Liver (tissue), 8 donors: ENCODE measurements at regions not wholly inside any gene's neighbourhood (a gene's known extent, or its start where the extent isn't known, plus 50 kb on each side); places are given as distances from the start of the nearest gene placed in this dataset.

Experiments
- DNase-seq: peaks from one replicate; pipeline ENCODE4 v3.0.0-alpha.2; 2017; ENCODE audit warnings: low spot score
- H3K27ac ChIP-seq, 2 donors: one replicate each; pipeline ENCODE4 v1.7.0; 2013; ENCODE audit warnings: inconsistent platforms in 2 of 2, low read length in 2 of 2, control low read depth in 1 of 2, low read depth in 1 of 2, mild to moderate bottlenecking in 1 of 2
- H3K27me3 ChIP-seq, 4 donors: one replicate each; pipeline versions ENCODE4 v1.6.1 to v1.7.0; 2013; ENCODE audit warnings: low read length in 3 of 4, inconsistent platforms in 1 of 4, mild to moderate bottlenecking in 1 of 4, moderate library complexity in 1 of 4; ENCODE audit not compliant: control insufficient read depth in 4 of 4, insufficient read depth in 4 of 4
- H3K36me3 ChIP-seq, 4 donors: one replicate each; pipeline versions ENCODE4 v1.6.1 to v1.7.0; 2013; ENCODE audit warnings: low read length in 3 of 4, mild to moderate bottlenecking in 3 of 4, low read depth in 1 of 4, moderate library complexity in 1 of 4; ENCODE audit not compliant: control insufficient read depth in 4 of 4, insufficient read depth in 3 of 4
- H3K4me1 ChIP-seq, 4 donors: one replicate each; pipeline versions ENCODE4 v1.6.1 to v1.7.0; 2013; ENCODE audit warnings: low read length in 3 of 4, mild to moderate bottlenecking in 3 of 4, moderate library complexity in 1 of 4; ENCODE audit not compliant: control insufficient read depth in 4 of 4, insufficient read depth in 4 of 4
- H3K4me3 ChIP-seq, 3 donors: one replicate each; pipeline versions ENCODE4 v1.6.1 to v1.7.0; 2013; ENCODE audit warnings: low read length in 3 of 3, control low read depth in 1 of 3, low read depth in 1 of 3, mild to moderate bottlenecking in 1 of 3
- H3K9ac ChIP-seq, 2 donors: one replicate each; pipeline ENCODE4 v1.7.0; 2013; ENCODE audit warnings: low read length in 2 of 2, mild to moderate bottlenecking in 2 of 2, moderate library complexity in 2 of 2, control low read depth in 1 of 2, low read depth in 1 of 2
- H3K9me3 ChIP-seq, 4 donors: one replicate each; pipeline versions ENCODE4 v1.6.1 to v1.7.0; 2013; ENCODE audit warnings: low read length in 3 of 4; ENCODE audit not compliant: control insufficient read depth in 4 of 4
- ATF3 ChIP-seq: IDR thresholded peaks from 2 replicates; pipeline ENCODE4 v1.6.1; 2016; ENCODE audit warnings: antibody characterized with exemption
- CTCF ChIP-seq: fragments of 150-350 bp; IDR thresholded peaks from 2 replicates; pipeline ENCODE4 v1.5.1; 2017; ENCODE audit warnings: improper control_type of control experiment, low read depth, low read length; ENCODE audit not compliant: missing input control
- EGR1 ChIP-seq, 2 donors: IDR thresholded peaks; 2 replicates each; pipeline ENCODE4 v1.6.1; 2016 to 2018; ENCODE audit warnings: antibody characterized with exemption in 2 of 2, low read depth in 2 of 2
- FOXA1 ChIP-seq: IDR thresholded peaks from 2 replicates; pipeline ENCODE4 v1.6.1; 2016; ENCODE audit warnings: antibody characterized with exemption
- FOXA2 ChIP-seq: IDR thresholded peaks from 2 replicates; pipeline ENCODE4 v1.6.1; 2016; ENCODE audit warnings: antibody characterized with exemption
- GABPA ChIP-seq, 2 donors: IDR thresholded peaks in 1 of 2; conservative IDR thresholded peaks in 1 of 2; 2 replicates each; pipeline ENCODE4 v1.6.1; 2016; ENCODE audit warnings: antibody characterized with exemption in 2 of 2, mild to moderate bottlenecking in 1 of 2, moderate library complexity in 1 of 2
- MAX ChIP-seq: IDR thresholded peaks from 2 replicates; pipeline ENCODE4 v1.6.1; 2016; ENCODE audit warnings: antibody characterized with exemption
- NR2F2 ChIP-seq: IDR thresholded peaks from 2 replicates; pipeline ENCODE4 v1.6.1; 2016; ENCODE audit warnings: antibody characterized with exemption
- RAD21 ChIP-seq, 2 donors: IDR thresholded peaks; 2 replicates each; pipeline ENCODE4 v1.6.1; 2016; ENCODE audit warnings: antibody characterized with exemption in 2 of 2, mild to moderate bottlenecking in 2 of 2
- RXRA ChIP-seq, 2 donors: IDR thresholded peaks; 2 replicates each; pipeline ENCODE4 v1.6.1; 2017 to 2018; ENCODE audit warnings: antibody characterized with exemption in 2 of 2, mild to moderate bottlenecking in 1 of 2
- SP1 ChIP-seq: IDR thresholded peaks from 2 replicates; pipeline ENCODE4 v1.6.1; 2018; ENCODE audit warnings: antibody characterized with exemption, mild to moderate bottlenecking
- TAF1 ChIP-seq: conservative IDR thresholded peaks from 2 replicates; pipeline ENCODE4 v1.6.1; 2016; ENCODE audit warnings: antibody characterized with exemption, mild to moderate bottlenecking
- YY1 ChIP-seq: IDR thresholded peaks from 2 replicates; pipeline ENCODE4 v1.6.1; 2016; ENCODE audit warnings: antibody characterized with exemption, mild to moderate bottlenecking
- WGBS: extraction: QIAGEN DNeasy Blood & Tissue Kit; methylation state at CpG from one replicate; pipeline ENCODE4 v1.1.7; 2013; 5-methylcytosine and 5-hydroxymethylcytosine counted together
- TF ChIP-seq, protein P1 (sequence below): IDR thresholded peaks from 2 replicates; pipeline ENCODE4 v1.6.1; 2016; ENCODE audit warnings: antibody characterized with exemption, mild to moderate bottlenecking
- TF ChIP-seq, protein P2 (sequence below): IDR thresholded peaks from 2 replicates; pipeline ENCODE4 v1.6.1; 2016; ENCODE audit warnings: antibody characterized with exemption
- donor health status: healthy.
- donor health status: healthy.
- donor health status: healthy.
- donor health status: healthy.
- donor health status: healthy.

GRCh38 chr4:106530024-106530361 lies 161.4 kb upstream of the GIMD1 start:
- no peak overlapping the region for H3K27ac ChIP-seq
- DNase-seq, result no peak
- no peaks in the 10 kb centered on the region for H3K36me3 ChIP-seq
- no peak overlapping the region for H3K9ac ChIP-seq
- no peak overlapping the region for H3K4me3 ChIP-seq
- 70% methylated on average over 1 of the region's 1 CpG for WGBS
- no peaks in the 10 kb centered on the region for H3K27me3 ChIP-seq
- TF ChIP-seq GABPA (IDR thresholded peaks at IDR 0.05 in 1 of 2, conservative IDR thresholded peaks at IDR 0.05 in 1 of 2) (no peak), TAF1 (no peak), FOXA2 (no peak), EGR1 (IDR thresholded peaks at IDR 0.05; ENCODE audit: low read depth in 2 of 2) (no peak), CTCF (no peak), SP1 (no peak), RXRA (IDR thresholded peaks at IDR 0.05) (no peak), FOXA1 (no peak), NR2F2 (no peak), MAX (no peak), ATF3 (no peak)
- TF ChIP-seq, protein P1, sequence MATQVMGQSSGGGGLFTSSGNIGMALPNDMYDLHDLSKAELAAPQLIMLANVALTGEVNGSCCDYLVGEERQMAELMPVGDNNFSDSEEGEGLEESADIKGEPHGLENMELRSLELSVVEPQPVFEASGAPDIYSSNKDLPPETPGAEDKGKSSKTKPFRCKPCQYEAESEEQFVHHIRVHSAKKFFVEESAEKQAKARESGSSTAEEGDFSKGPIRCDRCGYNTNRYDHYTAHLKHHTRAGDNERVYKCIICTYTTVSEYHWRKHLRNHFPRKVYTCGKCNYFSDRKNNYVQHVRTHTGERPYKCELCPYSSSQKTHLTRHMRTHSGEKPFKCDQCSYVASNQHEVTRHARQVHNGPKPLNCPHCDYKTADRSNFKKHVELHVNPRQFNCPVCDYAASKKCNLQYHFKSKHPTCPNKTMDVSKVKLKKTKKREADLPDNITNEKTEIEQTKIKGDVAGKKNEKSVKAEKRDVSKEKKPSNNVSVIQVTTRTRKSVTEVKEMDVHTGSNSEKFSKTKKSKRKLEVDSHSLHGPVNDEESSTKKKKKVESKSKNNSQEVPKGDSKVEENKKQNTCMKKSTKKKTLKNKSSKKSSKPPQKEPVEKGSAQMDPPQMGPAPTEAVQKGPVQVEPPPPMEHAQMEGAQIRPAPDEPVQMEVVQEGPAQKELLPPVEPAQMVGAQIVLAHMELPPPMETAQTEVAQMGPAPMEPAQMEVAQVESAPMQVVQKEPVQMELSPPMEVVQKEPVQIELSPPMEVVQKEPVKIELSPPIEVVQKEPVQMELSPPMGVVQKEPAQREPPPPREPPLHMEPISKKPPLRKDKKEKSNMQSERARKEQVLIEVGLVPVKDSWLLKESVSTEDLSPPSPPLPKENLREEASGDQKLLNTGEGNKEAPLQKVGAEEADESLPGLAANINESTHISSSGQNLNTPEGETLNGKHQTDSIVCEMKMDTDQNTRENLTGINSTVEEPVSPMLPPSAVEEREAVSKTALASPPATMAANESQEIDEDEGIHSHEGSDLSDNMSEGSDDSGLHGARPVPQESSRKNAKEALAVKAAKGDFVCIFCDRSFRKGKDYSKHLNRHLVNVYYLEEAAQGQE, result no peak
- TF ChIP-seq, protein P2, sequence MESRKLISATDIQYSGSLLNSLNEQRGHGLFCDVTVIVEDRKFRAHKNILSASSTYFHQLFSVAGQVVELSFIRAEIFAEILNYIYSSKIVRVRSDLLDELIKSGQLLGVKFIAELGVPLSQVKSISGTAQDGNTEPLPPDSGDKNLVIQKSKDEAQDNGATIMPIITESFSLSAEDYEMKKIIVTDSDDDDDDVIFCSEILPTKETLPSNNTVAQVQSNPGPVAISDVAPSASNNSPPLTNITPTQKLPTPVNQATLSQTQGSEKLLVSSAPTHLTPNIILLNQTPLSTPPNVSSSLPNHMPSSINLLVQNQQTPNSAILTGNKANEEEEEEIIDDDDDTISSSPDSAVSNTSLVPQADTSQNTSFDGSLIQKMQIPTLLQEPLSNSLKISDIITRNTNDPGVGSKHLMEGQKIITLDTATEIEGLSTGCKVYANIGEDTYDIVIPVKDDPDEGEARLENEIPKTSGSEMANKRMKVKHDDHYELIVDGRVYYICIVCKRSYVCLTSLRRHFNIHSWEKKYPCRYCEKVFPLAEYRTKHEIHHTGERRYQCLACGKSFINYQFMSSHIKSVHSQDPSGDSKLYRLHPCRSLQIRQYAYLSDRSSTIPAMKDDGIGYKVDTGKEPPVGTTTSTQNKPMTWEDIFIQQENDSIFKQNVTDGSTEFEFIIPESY, result no peak
- no peaks in the 10 kb centered on the region for H3K4me1 ChIP-seq
- peaks cover 0 to 1% (median 0%) of the 10 kb centered on the region in 4 donors for H3K9me3 ChIP-seq

DNA sequence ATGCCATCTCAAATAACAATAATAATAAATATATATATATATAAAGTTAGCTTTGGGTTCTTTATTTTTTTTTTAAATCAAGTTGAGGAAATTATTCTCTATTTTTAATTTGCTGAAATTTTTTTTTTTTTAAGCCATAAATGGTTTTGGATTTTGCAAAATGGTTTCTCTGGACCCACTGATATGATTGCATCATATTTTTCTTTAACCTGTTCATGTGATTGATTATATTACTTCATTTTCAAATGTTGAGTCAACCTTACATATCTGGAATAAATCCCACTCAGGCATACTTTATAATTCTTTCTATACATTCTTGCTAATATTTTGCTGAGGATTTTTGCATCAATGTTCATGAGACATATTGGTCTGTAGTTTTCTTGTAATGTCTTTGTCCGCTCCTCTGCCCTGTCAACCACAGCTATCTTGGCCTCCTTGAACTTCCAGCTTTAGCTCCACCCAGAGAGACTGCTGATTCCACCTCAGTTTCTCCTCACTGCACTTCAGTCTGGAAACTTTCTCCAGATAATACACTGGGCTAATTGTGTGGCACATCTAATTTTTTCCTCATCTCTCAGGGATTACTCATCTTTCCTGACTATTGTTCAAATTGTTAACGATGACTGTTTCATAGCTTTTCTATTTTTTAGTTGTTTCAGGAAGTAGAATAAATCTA lies 160.9 kb upstream of the GIMD1 start:
- TF ChIP-seq YY1, result no peak
- no peak for TF ChIP-seq RAD21 (IDR thresholded peaks at IDR 0.05)
- Histone ChIP-seq H3K4me1 (no peaks in the 10 kb centered on the region), H3K9me3 (peaks cover 0 to 1% (median 0%) of the 10 kb centered on the region in 4 donors), H3K36me3 (no peaks in the 10 kb centered on the region), H3K4me3 (no peak overlapping the region), H3K27me3 (no peaks in the 10 kb centered on the region), H3K27ac (no peak overlapping the region), H3K9ac (no peak overlapping the region)
- no peak for DNase-seq
- 80% methylated on average over 2 of the region's 2 CpGs for WGBS
